ENCODE measurements at regions not wholly inside any gene's neighbourhood (a gene's known extent, or its start where the extent isn't known, plus 50 kb on each side); places are given as distances from the start of the nearest gene placed in this dataset.

GRCh38 chr2:5781679-5782078, 89.5 kb downstream of the SOX11 start:
- H3K27ac ChIP-seq (ENCODE audit: low read depth in 2 of 2, low read length in 1 of 2): no peak overlapping the region
- H3K4me1 ChIP-seq (ENCODE audit: control insufficient read depth in 1 of 2, insufficient read depth in 2 of 2, low read depth in 1 of 2, low read length in 1 of 2): no peaks in the 10 kb centered on the region
- H3K27me3 ChIP-seq (ENCODE audit: insufficient read depth): no peaks in the 10 kb centered on the region
- H4K20me1 ChIP-seq (ENCODE audit: insufficient read depth): no peaks in the 10 kb centered on the region
- no peaks in the 10 kb centered on the region for H3F3A ChIP-seq (replicated peaks; ENCODE audit: insufficient read depth)
- TF ChIP-seq JUND (IDR thresholded peaks at IDR 0.05) (no peak), EP300 (IDR thresholded peaks at IDR 0.05; ENCODE audit: borderline replicate concordance in 1 of 2, low read depth in 1 of 2, low read length in 1 of 2) (no peak), RFX5 (IDR thresholded peaks at IDR 0.05; ENCODE audit: low read length) (no peak), FOXJ3 (CRISPR knock-in tag; IDR thresholded peaks at IDR 0.05) (no peak), PBX3 (IDR thresholded peaks at IDR 0.05) (no peak), FOSL2 (IDR thresholded peaks at IDR 0.05; ENCODE audit: borderline replicate concordance, low read depth) (no peak), SIN3A (IDR thresholded peaks at IDR 0.05; ENCODE audit: borderline replicate concordance, low read depth, low read length) (no peak), RXRA (IDR thresholded peaks at IDR 0.05; ENCODE audit: borderline replicate concordance, low read depth) (no peak)
- no peak overlapping the region for H3K4me3 ChIP-seq (ENCODE audit: low read depth in 2 of 2, low read length in 1 of 2)
- H3K9me3 ChIP-seq: no peaks in the 10 kb centered on the region; the same call in 1 of the 2 replicates
- no peak for DNase-seq
- H2AFZ ChIP-seq (ENCODE audit: low read depth): no peak overlapping the region
- H3K9ac ChIP-seq: no peak overlapping the region
- 62% methylated on average over 13 of the region's 14 CpGs for WGBS (ENCODE audit: low lambda C conversion rate)
- no peaks in the 10 kb centered on the region for H3K36me3 ChIP-seq (replicated peaks in 1 of 2; ENCODE audit: control insufficient read depth in 1 of 2, insufficient read depth in 2 of 2, low read length in 1 of 2)
- CTCF ChIA-PET: no interaction called here
- H3K9me2 ChIP-seq: no peaks in the 10 kb centered on the region
- no peak overlapping the region for H3K4me2 ChIP-seq
- POLR2A ChIA-PET: no interaction called here
- H3K79me2 ChIP-seq (ENCODE audit: insufficient read depth): no peaks in the 10 kb centered on the region

GRCh38 chr2:5782103-5782502, 89.9 kb downstream of the SOX11 start:
- Histone ChIP-seq H3K9ac (no peak overlapping the region), H3K79me2 (ENCODE audit: insufficient read depth) (no peaks in the 10 kb centered on the region), H3K4me3 (ENCODE audit: low read depth in 2 of 2, low read length in 1 of 2) (no peak overlapping the region), H2AFZ (ENCODE audit: low read depth) (no peak overlapping the region), H3K9me3 (no peaks in the 10 kb centered on the region; the same call in 1 of the 2 replicates), H3K9me2 (no peaks in the 10 kb centered on the region), H3K27me3 (ENCODE audit: insufficient read depth) (no peaks in the 10 kb centered on the region), H3K4me1 (ENCODE audit: control insufficient read depth in 1 of 2, insufficient read depth in 2 of 2, low read depth in 1 of 2, low read length in 1 of 2) (no peaks in the 10 kb centered on the region), H3F3A (replicated peaks; ENCODE audit: insufficient read depth) (no peaks in the 10 kb centered on the region), H3K27ac (ENCODE audit: low read depth in 2 of 2, low read length in 1 of 2) (no peak overlapping the region), H3K4me2 (no peak overlapping the region), H4K20me1 (ENCODE audit: insufficient read depth) (no peaks in the 10 kb centered on the region), H3K36me3 (replicated peaks in 1 of 2; ENCODE audit: control insufficient read depth in 1 of 2, insufficient read depth in 2 of 2, low read length in 1 of 2) (no peaks in the 10 kb centered on the region)
- DNase-seq: no peak
- CTCF ChIA-PET: interaction anchor here (1.1 kb wide), 1 partner anchor 13 kb away, joined by 3 read pairs; no protein-coding TSS in a partner anchor
- WGBS (ENCODE audit: low lambda C conversion rate): 77% methylated on average over 6 of the region's 6 CpGs
- TF ChIP-seq YY1 (IDR thresholded peaks at IDR 0.05; ENCODE audit: low read depth) (no peak), NFIC (IDR thresholded peaks at IDR 0.05; ENCODE audit: borderline replicate concordance) (no peak), ZBTB33 (IDR thresholded peaks at IDR 0.05; ENCODE audit: borderline replicate concordance, low read depth) (no peak), EP300 (IDR thresholded peaks at IDR 0.05; ENCODE audit: borderline replicate concordance in 1 of 2, low read depth in 1 of 2, low read length in 1 of 2) (no peak), MXI1 (IDR thresholded peaks at IDR 0.05; ENCODE audit: low read depth, low read length) (no peak), CTCF (IDR thresholded peaks at IDR 0.05) (no peak), TAF1 (IDR thresholded peaks at IDR 0.05; ENCODE audit: borderline replicate concordance, low read depth, low read length) (no peak), USF1 (IDR thresholded peaks at IDR 0.05; ENCODE audit: borderline replicate concordance, low read depth) (no peak), TCF12 (IDR thresholded peaks at IDR 0.05) (no peak), JUND (IDR thresholded peaks at IDR 0.05) (no peak), EZH2phosphoT487 (IDR thresholded peaks at IDR 0.05; ENCODE audit: borderline replicate concordance, low read depth) (no peak), SIN3A (IDR thresholded peaks at IDR 0.05; ENCODE audit: borderline replicate concordance, low read depth, low read length) (no peak), CHD2 (IDR thresholded peaks at IDR 0.05; ENCODE audit: low read length, partially characterized antibody) (no peak), IRF3 (IDR thresholded peaks at IDR 0.05; ENCODE audit: low read depth, low read length) (no peak), FOXJ3 (CRISPR knock-in tag; IDR thresholded peaks at IDR 0.05) (no peak)
- POLR2A ChIA-PET: no interaction called here

All from SK-N-SH (cell line).